Neural cell (in vitro differentiated cells): ENCODE measurements at regions not wholly inside any gene's neighbourhood (a gene's known extent, or its start where the extent isn't known, plus 50 kb on each side); places are given as distances from the start of the nearest gene placed in this dataset.

Experiments used
- H2AFZ ChIP-seq: fragments of 200-600, 300-800 bp; sonication (generic), shearing (Covaris generic); 2 replicates; pipeline ENCODE4 v1.6.0; 2014; ENCODE audit warnings: low read depth, mild to moderate bottlenecking, antibody characterized with exemption, low read length, moderate library complexity
- H3F3A ChIP-seq: fragments of 200-600 bp; shearing (Covaris generic); 2 replicates; pipeline ENCODE4 v1.6.1; 2016; ENCODE audit warnings: mild to moderate bottlenecking, moderate library complexity, mixed read lengths, antibody characterized with exemption, low read length; ENCODE audit not compliant: insufficient read depth, poor library complexity, severe bottlenecking
- H3K27ac ChIP-seq: fragments of 200-600, 300-800 bp; sonication (generic), shearing (Covaris generic); 2 replicates; pipeline ENCODE4 v1.5.1; 2014; ENCODE audit warnings: mild to moderate bottlenecking, low read length, moderate library complexity
- H3K27me3 ChIP-seq: fragments of 300-800, 200-600 bp; sonication (generic), shearing (Covaris generic); 2 replicates; pipeline ENCODE4 v1.6.0; 2014; ENCODE audit warnings: mild to moderate bottlenecking, low read depth, low read length, moderate library complexity; ENCODE audit not compliant: insufficient read depth
- H3K36me3 ChIP-seq: fragments of 300-800, 200-600 bp; sonication (generic), shearing (Covaris generic); 2 replicates; pipeline ENCODE4 v1.5.1; 2014; ENCODE audit warnings: mild to moderate bottlenecking, antibody characterized with exemption, low read length, moderate library complexity; ENCODE audit not compliant: insufficient read depth
- H3K4me2 ChIP-seq: fragments of 300-800, 200-600 bp; sonication (generic), shearing (Covaris generic); 2 replicates; pipeline ENCODE4 v1.6.0; 2014; ENCODE audit warnings: mild to moderate bottlenecking, low read length
- H3K4me3 ChIP-seq: fragments of 300-800, 200-600 bp; sonication (generic), shearing (Covaris generic); 2 replicates; pipeline ENCODE4 v1.5.1; 2014; ENCODE audit warnings: mild to moderate bottlenecking, low read length, moderate library complexity
- H3K79me2 ChIP-seq: fragments of 200-600 bp; shearing (Covaris generic); replicated peaks from 2 replicates; pipeline ENCODE4 v1.6.0; 2014; ENCODE audit warnings: mild to moderate bottlenecking, low read length, moderate library complexity; ENCODE audit not compliant: insufficient read depth
- H3K9ac ChIP-seq: fragments of 300-800, 200-600 bp; sonication (generic), shearing (Covaris generic); 2 replicates; pipeline ENCODE4 v1.6.1; 2016; ENCODE audit warnings: mild to moderate bottlenecking, low read length, mixed read lengths
- H3K9me2 ChIP-seq: fragments of 200-600 bp; shearing (Covaris generic); 2 replicates; pipeline ENCODE4 v1.6.1; 2016; ENCODE audit warnings: mild to moderate bottlenecking, low read length, mixed read lengths; ENCODE audit not compliant: insufficient read depth
- H3K9me3 ChIP-seq: fragments of 200-600, 300-800 bp; sonication (generic), shearing (Covaris generic); 2 replicates; pipeline ENCODE4 v1.6.1; 2016; ENCODE audit warnings: mild to moderate bottlenecking, mixed run types, low read length, moderate library complexity, mixed read lengths
- H4K20me1 ChIP-seq: fragments of 200-600 bp; shearing (Covaris generic); 2 replicates; pipeline ENCODE4 v1.6.1; 2016; ENCODE audit warnings: mild to moderate bottlenecking, mixed run types; ENCODE audit not compliant: insufficient read depth
- CTCF ChIP-seq: fragments of 450-650 bp; IDR thresholded peaks from 2 replicates; pipeline ENCODE4 v1.5.1; 2014; ENCODE audit warnings: antibody characterized with exemption, mild to moderate bottlenecking, moderate library complexity; ENCODE audit not compliant: poor library complexity, severe bottlenecking
- EP300 ChIP-seq: fragments of 450-650 bp; conservative IDR thresholded peaks from 2 replicates; pipeline ENCODE4 v1.6.1; 2014; ENCODE audit warnings: antibody characterized with exemption, mild to moderate bottlenecking, moderate library complexity; ENCODE audit not compliant: poor library complexity, severe bottlenecking
- EZH2 ChIP-seq: fragments of 200-600, 300-800 bp; shearing (Covaris generic), sonication (generic); IDR thresholded peaks from 2 replicates; pipeline ENCODE4 v1.6.1; 2014; ENCODE audit warnings: antibody characterized with exemption, low read length, borderline replicate concordance, mild to moderate bottlenecking; ENCODE audit not compliant: insufficient read depth, poor library complexity, severe bottlenecking
- MXI1 ChIP-seq: fragments of 450-650 bp; conservative IDR thresholded peaks from 2 replicates; pipeline ENCODE4 v1.6.1; 2014; ENCODE audit warnings: antibody characterized with exemption, mild to moderate bottlenecking; ENCODE audit not compliant: poor library complexity, severe bottlenecking
- POLR2AphosphoS5 ChIP-seq: IDR thresholded peaks from 2 replicates; pipeline ENCODE4 v1.6.1; 2012
- RAD21 ChIP-seq: fragments of 450-650 bp; conservative IDR thresholded peaks from 2 replicates; pipeline ENCODE4 v1.6.1; 2014; ENCODE audit warnings: antibody characterized with exemption, mild to moderate bottlenecking, moderate library complexity
- REST ChIP-seq: IDR thresholded peaks from 2 replicates; pipeline ENCODE4 v1.6.1; 2012; ENCODE audit warnings: borderline replicate concordance
- TAF1 ChIP-seq: IDR thresholded peaks from 2 replicates; pipeline ENCODE4 v1.6.1; 2012; ENCODE audit warnings: low read depth

- Histone ChIP-seq H3K4me2 (no peak overlapping the region), H2AFZ (no peak overlapping the region), H3F3A (no peaks in the 10 kb centered on the region), H3K9ac (no peak overlapping the region), H3K36me3 (no peaks in the 10 kb centered on the region), H3K9me2 (no peaks in the 10 kb centered on the region), H3K27ac (no peak overlapping the region), H3K27me3 (no peaks in the 10 kb centered on the region), H4K20me1 (no peaks in the 10 kb centered on the region), H3K79me2 (no peaks in the 10 kb centered on the region), H3K9me3 (no peaks in the 10 kb centered on the region), H3K4me3 (no peak overlapping the region)
- TF ChIP-seq RAD21 (no peak), REST (no peak), EZH2 (no peak), POLR2AphosphoS5 (no peak)
Observed at GRCh38 chr6:144888621-144889020, 603.5 kb downstream of the UTRN start.

GRCh38 chr6:144893680-144894151 is 608.6 kb downstream of the UTRN start:
- no peak overlapping the region for H3K27ac ChIP-seq
- no peak overlapping the region for H3K4me3 ChIP-seq
- H4K20me1 ChIP-seq: no peaks in the 10 kb centered on the region
- no peaks in the 10 kb centered on the region for H3K79me2 ChIP-seq
- no peak overlapping the region for H3K9ac ChIP-seq
- H3K27me3 ChIP-seq: no peaks in the 10 kb centered on the region
- H2AFZ ChIP-seq: no peak overlapping the region
- no peak overlapping the region for H3K4me2 ChIP-seq
- H3K36me3 ChIP-seq: no peaks in the 10 kb centered on the region
- no peaks in the 10 kb centered on the region for H3K9me2 ChIP-seq
- no peaks in the 10 kb centered on the region for H3K9me3 ChIP-seq
- TF ChIP-seq REST (no peak), POLR2AphosphoS5 (no peak), EZH2 (no peak), MXI1 (no peak), EP300 (no peak), TAF1 (no peak), RAD21 (no peak), CTCF (no peak)
- no peaks in the 10 kb centered on the region for H3F3A ChIP-seq
